GM13976 (cell line): ENCODE measurements at regions not wholly inside any gene's neighbourhood (a gene's known extent, or its start where the extent isn't known, plus 50 kb on each side); places are given as distances from the start of the nearest gene placed in this dataset.

Experiments used
- DNase-seq: peaks from one replicate; pipeline ENCODE4 v3.0.0; 2012; ENCODE audit warnings: low spot score
- in situ Hi-C: fragments of 300-500 bp; cut with MboI; formaldehyde crosslinking; loops from one replicate; pipeline ENCODE4 v1.12.0; 2022; ENCODE audit warnings: low sequenced_read_pairs, mixed read lengths, inconsistent platforms; ENCODE audit not compliant: unreplicated experiment
- TF ChIP-seq, protein P1 (sequence below): IDR thresholded peaks from 2 replicates; pipeline ENCODE4 v1.5.1; 2012; ENCODE audit warnings: borderline replicate concordance, mild to moderate bottlenecking; ENCODE audit not compliant: insufficient read depth; ENCODE audit errors: extremely low read depth, missing control alignments, control extremely low read depth

DNA sequence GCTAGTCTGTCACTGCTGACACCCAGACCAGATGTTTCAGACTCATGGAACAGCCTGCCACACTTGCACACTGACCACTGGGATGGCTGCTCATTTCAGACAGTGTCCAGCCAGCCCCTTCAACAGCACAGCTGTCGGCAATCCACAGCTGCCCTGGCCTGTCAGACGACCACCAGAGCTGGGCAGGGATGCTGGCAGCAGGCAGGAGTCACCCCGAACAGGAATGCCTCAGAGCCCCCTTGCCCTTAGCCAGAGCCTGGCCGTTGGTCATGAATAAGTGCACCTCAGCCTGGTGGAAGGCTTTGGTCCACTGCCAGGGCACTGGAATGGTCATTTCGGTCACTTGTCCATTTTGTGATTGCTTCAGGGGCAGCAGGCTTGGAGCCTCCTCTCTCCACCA is 149.6 kb upstream of the TCERG1L start:
- TF ChIP-seq, protein P1, sequence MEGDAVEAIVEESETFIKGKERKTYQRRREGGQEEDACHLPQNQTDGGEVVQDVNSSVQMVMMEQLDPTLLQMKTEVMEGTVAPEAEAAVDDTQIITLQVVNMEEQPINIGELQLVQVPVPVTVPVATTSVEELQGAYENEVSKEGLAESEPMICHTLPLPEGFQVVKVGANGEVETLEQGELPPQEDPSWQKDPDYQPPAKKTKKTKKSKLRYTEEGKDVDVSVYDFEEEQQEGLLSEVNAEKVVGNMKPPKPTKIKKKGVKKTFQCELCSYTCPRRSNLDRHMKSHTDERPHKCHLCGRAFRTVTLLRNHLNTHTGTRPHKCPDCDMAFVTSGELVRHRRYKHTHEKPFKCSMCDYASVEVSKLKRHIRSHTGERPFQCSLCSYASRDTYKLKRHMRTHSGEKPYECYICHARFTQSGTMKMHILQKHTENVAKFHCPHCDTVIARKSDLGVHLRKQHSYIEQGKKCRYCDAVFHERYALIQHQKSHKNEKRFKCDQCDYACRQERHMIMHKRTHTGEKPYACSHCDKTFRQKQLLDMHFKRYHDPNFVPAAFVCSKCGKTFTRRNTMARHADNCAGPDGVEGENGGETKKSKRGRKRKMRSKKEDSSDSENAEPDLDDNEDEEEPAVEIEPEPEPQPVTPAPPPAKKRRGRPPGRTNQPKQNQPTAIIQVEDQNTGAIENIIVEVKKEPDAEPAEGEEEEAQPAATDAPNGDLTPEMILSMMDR, result no peak
- in situ Hi-C loops, result loop anchor here (25.0 kb wide), 1 partner anchor 326 kb away; no protein-coding TSS in a partner anchor
- no peak for DNase-seq

DNA sequence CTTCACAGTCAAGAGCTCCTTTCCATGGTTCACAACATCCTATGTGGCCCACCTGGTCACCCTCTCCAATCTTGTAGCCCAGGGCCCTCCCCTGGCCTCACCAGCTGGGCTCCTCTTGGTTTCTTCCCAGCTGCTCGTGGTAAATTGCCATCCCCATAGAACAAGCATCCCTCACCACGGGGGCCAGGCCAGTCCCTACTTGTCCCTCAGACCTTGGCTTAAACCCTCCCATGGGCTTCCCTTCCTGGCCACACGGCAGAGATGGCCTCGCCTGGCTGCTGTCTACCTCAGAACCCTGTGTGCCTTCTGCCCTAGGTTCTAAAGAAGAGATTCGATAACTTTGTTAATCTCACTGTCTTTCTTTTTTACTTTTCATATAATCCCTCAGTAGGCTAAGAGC is 153.3 kb upstream of the TCERG1L start:
- no peak for DNase-seq
- in situ Hi-C loops, result loop anchor here (25.0 kb wide), 1 partner anchor 323 kb away; no protein-coding TSS in a partner anchor
- TF ChIP-seq, protein P1, result no peak

DNA sequence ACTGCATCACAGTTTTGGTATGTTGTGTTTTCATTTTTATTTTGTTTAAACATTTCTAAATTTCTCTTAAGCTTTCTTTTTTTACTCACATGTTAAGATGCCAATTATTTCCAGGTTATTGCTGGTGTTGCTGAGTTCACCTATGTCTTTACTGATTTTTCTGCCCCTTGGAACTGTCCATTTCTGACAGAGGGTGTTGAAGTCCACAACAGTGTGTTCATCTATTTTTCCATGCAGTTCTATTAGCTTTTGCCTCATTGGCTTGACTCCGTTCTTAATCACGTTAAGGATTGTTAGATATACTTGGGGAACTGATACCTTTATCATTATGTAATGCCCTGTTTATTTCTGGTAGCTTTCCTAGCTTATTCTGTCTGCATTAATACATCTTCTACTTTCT is 158.0 kb upstream of the TCERG1L start:
- TF ChIP-seq, protein P1, result no peak
- DNase-seq, result no peak
- in situ Hi-C loops, result loop anchor here (25.0 kb wide), 1 partner anchor 318 kb away; no protein-coding TSS in a partner anchor

DNA sequence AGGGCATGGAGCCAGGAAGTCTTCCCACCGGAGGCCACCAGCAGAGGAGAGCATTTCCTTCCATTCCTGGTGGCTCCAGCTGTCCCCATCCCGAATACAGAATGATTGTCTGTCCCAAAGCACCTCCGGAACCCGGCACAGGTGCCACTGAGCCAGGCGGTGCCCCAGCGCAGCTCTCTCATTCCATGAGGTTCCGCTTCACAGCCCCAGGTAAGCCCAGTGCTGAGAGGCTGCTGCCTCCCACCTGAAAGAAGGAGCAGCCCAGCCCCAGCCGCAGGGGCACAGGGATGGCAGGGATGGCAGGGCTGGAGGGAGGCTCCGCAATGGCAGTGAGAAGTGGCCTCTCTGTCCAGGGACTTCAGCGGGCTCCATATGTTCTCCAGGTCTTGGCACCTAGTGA is 162.1 kb upstream of the TCERG1L start:
- in situ Hi-C loops, result loop anchor here (25.0 kb wide), 1 partner anchor 314 kb away; no protein-coding TSS in a partner anchor
- TF ChIP-seq, protein P1, result no peak

DNA sequence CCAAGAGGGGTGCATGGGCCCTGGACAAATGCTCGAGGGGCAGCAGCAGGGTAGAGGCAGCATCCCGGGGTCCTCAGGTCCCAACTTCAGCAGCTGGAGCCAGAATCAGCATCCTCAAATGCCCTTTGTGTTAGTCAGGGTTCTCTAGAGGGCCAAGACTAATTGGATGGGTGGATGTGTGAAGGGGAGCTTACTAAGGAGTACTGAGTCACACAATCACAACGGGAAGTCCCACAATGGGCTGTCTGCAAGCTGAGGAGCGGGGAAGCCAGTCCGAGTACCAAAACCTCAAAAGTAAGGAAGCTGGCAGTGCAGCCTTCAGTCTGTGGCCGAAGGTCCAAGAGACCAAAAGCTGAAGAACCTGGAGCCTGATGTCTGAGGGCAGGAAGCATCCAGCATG is 162.9 kb upstream of the TCERG1L start:
- in situ Hi-C loops, result loop anchor here (25.0 kb wide), 1 partner anchor 313 kb away; no protein-coding TSS in a partner anchor
- TF ChIP-seq, protein P1, result no peak
- DNase-seq, result no peak

More for the DNA sequence above, 162.1 kb upstream of the TCERG1L start:
- no peak for DNase-seq

DNA sequence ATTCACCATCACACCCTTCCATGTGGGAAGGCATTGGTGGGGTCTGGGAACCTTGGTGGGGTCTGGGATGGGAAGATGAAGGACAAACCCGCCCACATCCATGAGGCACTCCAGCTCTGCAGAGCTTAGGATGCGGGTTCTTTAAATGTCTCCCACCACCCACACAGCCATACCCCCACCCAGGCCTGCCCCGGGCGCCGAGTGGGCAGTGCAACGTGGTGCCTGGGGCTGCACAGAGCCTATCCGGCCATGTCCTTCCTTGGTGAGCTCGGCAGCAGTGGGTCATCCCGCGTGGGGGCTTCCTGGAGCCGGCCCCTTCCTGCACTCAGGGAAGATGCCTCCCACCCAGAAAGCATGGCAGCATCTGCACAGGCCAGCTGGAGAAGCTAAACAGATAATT is 163.5 kb upstream of the TCERG1L start:
- TF ChIP-seq, protein P1, result no peak
- in situ Hi-C loops, result no loop called here
- DNase-seq, result no peak
